K562 (cell line): ENCODE measurements at regions not wholly inside any gene's neighbourhood (a gene's known extent, or its start where the extent isn't known, plus 50 kb on each side); places are given as distances from the start of the nearest gene placed in this dataset.

Source experiments
- ATAC-seq: fragments of 200-7000 bp; cut with Tn5 transposase; 3 replicates; pipeline ENCODE4 v1.9.1; 2020; ENCODE audit warnings: moderate library complexity
- BruUV-seq: library from RNA; stranded (reverse); fragments of 400-500 nt; replicated peaks from 2 replicates; lab custom pipeline; 2021; lab: Mats Ljungman, UMichigan
- CTCF ChIA-PET: fragments of 300-600 bp; formaldehyde crosslinking; extraction: SDS; loops from one replicate; lab custom pipeline; 2021; ENCODE audit warnings: low intra/inter-chr PET ratio; lab: Yijun Ruan, JAX
- POLR2A ChIA-PET: fragments of 300-600, 350-650 bp; sonication (Branson Sonifier 250); formaldehyde crosslinking; extraction: SDS; loops from one replicate; lab custom pipeline; 2021; ENCODE audit warnings: antibody characterized with exemption, inconsistent platforms; lab: Yijun Ruan, JAX
- DNase-seq, 4 experiments: peaks; one replicate each; pipeline versions ENCODE4 v3.0.0 to v3.0.0-alpha.2; 2011 to 2018; ENCODE audit warnings: low spot score in 3 of 4, mixed read lengths in 3 of 4; ENCODE audit errors: extremely low read depth in 1 of 4
- FAIRE-seq: peaks from 2 replicates; lab custom pipeline; 2011; peaks lifted over from hg19 to GRCh38; lab: Jason Lieb, UNC
- H2AFZ ChIP-seq: 2 replicates; pipeline ENCODE4 v1.6.0; 2011; ENCODE audit warnings: low read depth, low read length, control low read depth, inconsistent platforms
- H3K27ac ChIP-seq: fragments of 200-600 bp; 3 replicates; pipeline ENCODE4 v1.8.0; 2011; ENCODE audit warnings: low read depth, mild to moderate bottlenecking, control low read depth, inconsistent platforms, low read length, moderate library complexity, mixed read lengths; ENCODE audit errors: extremely low read depth
- H3K27me3 ChIP-seq, 2 experiments: fragments of 300-600 bp in 1 of 2; 2 replicates in 1 of 2; 3 replicates in 1 of 2; pipeline versions ENCODE4 v1.6.0 to v1.8.0; 2011; ENCODE audit warnings: inconsistent platforms in 2 of 2, low read length in 2 of 2, mild to moderate bottlenecking in 1 of 2, mixed read lengths in 1 of 2, moderate library complexity in 1 of 2; ENCODE audit not compliant: control insufficient read depth in 2 of 2, insufficient read depth in 2 of 2
- H3K36me3 ChIP-seq: fragments of 300-600 bp; 3 replicates; pipeline ENCODE4 v1.8.0; 2011; ENCODE audit warnings: mild to moderate bottlenecking, low read length, inconsistent platforms; ENCODE audit not compliant: control insufficient read depth, insufficient read depth
- H3K4me1 ChIP-seq, 2 experiments: fragments of 200-600 bp in 1 of 2; replicated peaks in 1 of 2; 2 replicates in 1 of 2; 3 replicates in 1 of 2; pipeline versions ENCODE4 v1.5.1 to v1.8.0; 2011; ENCODE audit warnings: inconsistent platforms in 2 of 2, low read length in 2 of 2, mild to moderate bottlenecking in 1 of 2, mixed read lengths in 1 of 2, moderate library complexity in 1 of 2; ENCODE audit not compliant: control insufficient read depth in 2 of 2, insufficient read depth in 2 of 2
- H3K4me2 ChIP-seq: 2 replicates; pipeline ENCODE4 v1.6.1; 2011; ENCODE audit warnings: low read length, control low read depth, inconsistent platforms, mixed read lengths; ENCODE audit not compliant: insufficient read depth
- H3K4me3 ChIP-seq: fragments of 200-600 bp; sonication (generic), shearing (Covaris generic); 2 replicates; pipeline ENCODE4 v1.5.1; 2016; ENCODE audit warnings: control low read depth, inconsistent platforms
- H3K79me2 ChIP-seq: fragments of 200-600 bp; 3 replicates; pipeline ENCODE4 v1.8.0; 2011; ENCODE audit warnings: low read length, inconsistent platforms; ENCODE audit not compliant: control insufficient read depth, insufficient read depth
- H3K9ac ChIP-seq, 2 experiments: 2 replicates each; pipeline versions ENCODE4 v1.6.0 to v1.6.1; 2011; ENCODE audit warnings: low read depth in 2 of 2, low read length in 2 of 2, control low read depth in 1 of 2, inconsistent platforms in 1 of 2, mild to moderate bottlenecking in 1 of 2, mixed read lengths in 1 of 2; ENCODE audit not compliant: insufficient read depth in 1 of 2
- H3K9me1 ChIP-seq: one replicate; pipeline ENCODE4 v1.6.0; 2011; ENCODE audit warnings: inconsistent platforms, mild to moderate bottlenecking, low read length, moderate library complexity; ENCODE audit not compliant: control insufficient read depth, insufficient read depth
- H3K9me3 ChIP-seq: replicated peaks from 2 replicates; pipeline ENCODE4 v1.5.1; 2011; ENCODE audit warnings: low read depth, low read length, inconsistent platforms; ENCODE audit not compliant: control insufficient read depth, insufficient read depth
- H4K20me1 ChIP-seq: replicated peaks from 2 replicates; pipeline ENCODE4 v1.6.1; 2011; ENCODE audit warnings: low read length, inconsistent platforms, mixed read lengths; ENCODE audit not compliant: control insufficient read depth, insufficient read depth
- CTCF ChIP-seq, 3 experiments: IDR thresholded peaks in 2 of 3; conservative IDR thresholded peaks in 1 of 3; 2 replicates each; pipeline ENCODE4 v1.5.1; 2011 to 2012; ENCODE audit warnings: low read length in 3 of 3, mild to moderate bottlenecking in 3 of 3, control low read depth in 2 of 3, improper control_type of control experiment in 1 of 3, inconsistent platforms in 1 of 3, low read depth in 1 of 3, mixed read lengths in 1 of 3, moderate library complexity in 1 of 3; ENCODE audit not compliant: insufficient read depth in 2 of 3
- ESRRA ChIP-seq: fragments of 450-650 bp; IDR thresholded peaks from 2 replicates; pipeline ENCODE4 v1.6.1; 2014; ENCODE audit warnings: low read depth, mild to moderate bottlenecking, moderate library complexity, borderline replicate concordance
- HIVEP1 ChIP-seq: fragments of 250-450 bp; sonication (Bioruptor Pico); IDR thresholded peaks from 2 replicates; pipeline ENCODE4 v1.4.0; 2020; ENCODE audit warnings: mild to moderate bottlenecking
- HMG20A ChIP-seq: fragments of 450-650 bp; formaldehyde crosslinking; conservative IDR thresholded peaks from 2 replicates; pipeline ENCODE4 v1.4.0; 2020; ENCODE audit warnings: mild to moderate bottlenecking, mixed read lengths
- MBD2 ChIP-seq: sonication (generic); IDR thresholded peaks from 2 replicates; pipeline ENCODE4 v1.6.1; 2016; ENCODE audit warnings: low read depth, borderline replicate concordance
- RBFOX2 ChIP-seq: fragments of 200-400 bp; formaldehyde crosslinking; IDR thresholded peaks from 2 replicates; pipeline ENCODE4 v1.6.1; 2017; ENCODE audit warnings: low read depth, mild to moderate bottlenecking, low read length, moderate library complexity
- SIN3A ChIP-seq, 2 experiments: fragments of 150-350 bp in 1 of 2; IDR thresholded peaks; 2 replicates each; pipeline ENCODE4 v1.6.1; 2011 to 2016; ENCODE audit warnings: borderline replicate concordance in 2 of 2, low read depth in 2 of 2, low read length in 2 of 2, mild to moderate bottlenecking in 2 of 2, moderate library complexity in 2 of 2; ENCODE audit not compliant: control insufficient read depth in 1 of 2
- SP2 ChIP-seq: IDR thresholded peaks from 2 replicates; pipeline ENCODE4 v1.6.1; 2011; ENCODE audit warnings: mild to moderate bottlenecking, low read depth, low read length, moderate library complexity; ENCODE audit not compliant: poor library complexity, severe bottlenecking; ENCODE audit errors: extremely low read depth
- TEAD2 ChIP-seq: fragments of 450-650 bp; IDR thresholded peaks from 2 replicates; pipeline ENCODE4 v1.6.1; 2016; ENCODE audit warnings: missing genetic modification characterization, control low read depth, missing compliant biosample characterization
- ZNF695 ChIP-seq: fragments of 450-650 bp; formaldehyde crosslinking; IDR thresholded peaks from 2 replicates; pipeline ENCODE4 v1.4.0; 2020; ENCODE audit warnings: mild to moderate bottlenecking, moderate library complexity
- WGBS: fragments of 100-300 bp; shearing (Covaris generic); methylation state at CpG from one replicate; pipeline ENCODE4 v1.1.6; 2016; ENCODE audit warnings: low coverage, mixed read lengths; ENCODE audit not compliant: insufficient coverage; ENCODE audit errors: missing lambda C conversion rate; 5-methylcytosine and 5-hydroxymethylcytosine counted together
- in situ Hi-C: fragments of 300-500 bp; cut with MboI; formaldehyde crosslinking; loops from 4 replicates; pipeline ENCODE4 v1.15.0; 2018; ENCODE audit warnings: inconsistent platforms, mixed read lengths
- intact Hi-C: fragments of 100-400 bp; cut with micrococcal nuclease; formaldehyde crosslinking; loops from 2 replicates; pipeline ENCODE4 v1.14.2; 2022

DNA sequence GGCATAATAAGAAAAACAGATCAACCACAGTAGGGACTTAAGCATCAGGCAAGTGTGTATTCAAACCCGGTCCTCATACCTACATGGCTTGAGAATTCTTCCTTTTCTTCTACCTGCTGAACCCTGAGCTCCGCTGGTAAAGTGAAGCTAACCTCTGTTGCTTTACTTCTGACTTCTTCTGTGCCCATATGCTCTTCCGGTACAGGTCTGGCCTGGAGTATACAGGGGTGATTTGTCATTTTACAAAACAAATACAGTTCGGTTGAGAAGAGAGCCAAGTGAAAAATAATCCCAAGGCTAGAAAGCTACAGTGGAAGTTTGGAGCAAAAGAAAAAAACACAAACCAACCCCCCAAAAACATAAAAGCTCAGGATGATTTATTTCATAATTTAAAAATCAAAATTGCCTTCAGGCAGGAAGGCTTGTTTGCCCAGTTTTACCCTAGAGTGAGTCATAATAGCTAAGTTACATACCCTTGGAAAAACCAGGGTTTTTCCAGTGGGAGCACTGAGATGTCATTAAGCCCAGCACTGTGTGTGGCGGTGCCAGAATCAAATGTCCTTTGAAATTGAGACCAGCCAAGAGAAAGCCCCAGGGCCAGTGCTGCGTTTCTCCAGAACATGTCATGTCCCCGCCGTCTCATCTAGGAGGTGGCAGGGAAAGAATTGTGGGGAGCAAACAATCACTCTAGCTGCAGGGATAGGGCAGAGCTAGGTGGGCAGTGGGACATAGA, 305.5 kb upstream of the ISX start (continued):
- no peak for TF ChIP-seq CTCF (IDR thresholded peaks at IDR 0.05 in 2 of 3, conservative IDR thresholded peaks at IDR 0.05 in 1 of 3; ENCODE audit: insufficient read depth in 2 of 3, low read depth in 1 of 3, low read length in 3 of 3)
- TF ChIP-seq TEAD2 (tag), result no peak
- TF ChIP-seq MBD2, result no peak
- TF ChIP-seq SIN3A (IDR thresholded peaks at IDR 0.05; ENCODE audit: borderline replicate concordance in 2 of 2, control insufficient read depth in 1 of 2, low read depth in 2 of 2, low read length in 2 of 2), result no peak
- no peak for TF ChIP-seq HIVEP1
- no peak for TF ChIP-seq ESRRA

DNA sequence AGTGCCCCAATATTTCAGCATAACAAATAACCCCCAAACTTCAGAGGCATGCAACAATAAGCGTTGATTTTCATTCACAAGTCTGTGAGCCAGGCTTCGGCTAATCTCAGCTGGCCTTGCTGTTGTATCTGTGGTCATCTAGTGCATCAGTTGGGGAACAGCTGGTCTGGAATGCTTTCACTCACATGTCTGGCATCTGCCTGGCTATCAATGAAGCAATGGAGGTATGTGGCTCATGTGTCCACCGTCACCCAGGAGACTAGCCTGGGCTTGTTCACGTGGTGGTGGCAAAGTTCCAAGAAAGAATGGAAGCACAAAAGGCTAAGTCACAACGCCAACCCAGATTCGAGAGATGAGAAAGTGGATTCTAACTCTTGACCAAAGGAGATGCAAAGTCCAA, 304.8 kb upstream of the ISX start:
- Histone ChIP-seq H3K9me3 (no peaks in the 10 kb centered on the region), H3K9me1 (no peaks in the 10 kb centered on the region), H2AFZ (no peak overlapping the region), H3K4me2 (no peak overlapping the region), H3K27ac (no peak overlapping the region), H3K4me3 (no peak overlapping the region), H4K20me1 (no peaks in the 10 kb centered on the region), H3K9ac (no peak overlapping the region), H3K79me2 (no peaks in the 10 kb centered on the region), H3K4me1 (no peaks in the 10 kb centered on the region), H3K27me3 (no peaks in the 10 kb centered on the region), H3K36me3 (no peaks in the 10 kb centered on the region)
- in situ Hi-C loops, result no loop called here
- DNase-seq (no peak), ATAC-seq (no peak), FAIRE-seq (no peak)
- ChIA-PET POLR2A (no interaction called here), CTCF (no interaction called here)
- intact Hi-C loops, result no loop called here
- BruUV-seq, result no TSS peak
- 0% methylated on average over 6 of the region's 6 CpGs for WGBS
- TF ChIP-seq ZNF695 (no peak), RBFOX2 (no peak), HMG20A (CRISPR knock-in tag) (no peak), SP2 (no peak)
